Lung (tissue), 11 donors: ENCODE measurements at regions not wholly inside any gene's neighbourhood (a gene's known extent, or its start where the extent isn't known, plus 50 kb on each side); places are given as distances from the start of the nearest gene placed in this dataset.

ENCODE experiments used
- ATAC-seq: fragments of 200-7000 bp; cut with Tn5 transposase; one replicate; pipeline ENCODE4 v1.9.1; 2020; ENCODE audit warnings: moderate number of reproducible peaks; ENCODE audit not compliant: insufficient read depth, low FRiP score
- DNase-seq, 3 donors: peaks; one replicate each; pipeline ENCODE4 v3.0.0-alpha.2; 2013 to 2017
- H3K27ac ChIP-seq, 2 donors: one replicate each; pipeline ENCODE4 v1.5.1; 2013; ENCODE audit warnings: mild to moderate bottlenecking in 2 of 2, moderate library complexity in 2 of 2, control low read depth in 1 of 2, inconsistent platforms in 1 of 2, low read depth in 1 of 2, low read length in 1 of 2
- H3K27me3 ChIP-seq, 3 donors: one replicate each; pipeline ENCODE4 v1.5.1; 2013; ENCODE audit warnings: low read length in 2 of 3; ENCODE audit not compliant: control insufficient read depth in 3 of 3, insufficient read depth in 3 of 3
- H3K36me3 ChIP-seq, 4 donors: one replicate each; pipeline ENCODE4 v1.5.1; 2013; ENCODE audit warnings: low read length in 4 of 4, mild to moderate bottlenecking in 1 of 4, moderate library complexity in 1 of 4; ENCODE audit not compliant: control insufficient read depth in 4 of 4, insufficient read depth in 4 of 4
- H3K4me1 ChIP-seq, 5 donors: one replicate each; pipeline ENCODE4 v1.5.1; 2013; ENCODE audit warnings: low read length in 5 of 5, mild to moderate bottlenecking in 2 of 5, moderate library complexity in 1 of 5; ENCODE audit not compliant: control insufficient read depth in 5 of 5, insufficient read depth in 5 of 5
- H3K4me3 ChIP-seq: one replicate; pipeline ENCODE4 v1.5.1; 2013; ENCODE audit warnings: mild to moderate bottlenecking, control low read depth, moderate library complexity
- H3K9ac ChIP-seq, 2 donors: one replicate each; pipeline ENCODE4 v1.5.1; 2013; ENCODE audit warnings: low read length in 2 of 2, control low read depth in 1 of 2; ENCODE audit not compliant: insufficient read depth in 1 of 2
- H3K9me3 ChIP-seq, 4 donors: one replicate each; pipeline ENCODE4 v1.5.1; 2013; ENCODE audit warnings: low read length in 3 of 4, mild to moderate bottlenecking in 1 of 4, moderate library complexity in 1 of 4; ENCODE audit not compliant: control insufficient read depth in 4 of 4, insufficient read depth in 3 of 4
- CTCF ChIP-seq: IDR thresholded peaks from 2 replicates; pipeline ENCODE4 v1.5.1; 2012; ENCODE audit warnings: mild to moderate bottlenecking; ENCODE audit errors: control extremely low read depth, extremely low read depth
- WGBS, 2 donors: extraction: QIAGEN DNeasy Blood & Tissue Kit; methylation state at CpG; one replicate each; pipeline ENCODE4 v1.1.7; 2013; 5-methylcytosine and 5-hydroxymethylcytosine counted together
- donor health status: control.
- donor health status: control.
- donor health status: Bipolar disorder and iron deficiency.
- donor health status: healthy.
- donor health status: DM: yes; HTN: yes; CAD: no.

- Histone ChIP-seq H3K9me3 (peaks cover 0 to 2% (median 0%) of the 10 kb centered on the region in 4 donors), H3K27me3 (no peaks in the 10 kb centered on the region), H3K4me1 (peaks cover 0 to 11% (median 0%) of the 10 kb centered on the region in 5 donors), H3K36me3 (no peaks in the 10 kb centered on the region), H3K9ac (no peak overlapping the region), H3K27ac (no peak overlapping the region), H3K4me3 (no peak overlapping the region)
- DNase-seq = no peak
- 81 to 86% methylated on average over 5 of the region's 5 CpGs for WGBS, 2 donors
- no peak for TF ChIP-seq CTCF
- no peak for ATAC-seq
These were observed 72.4 kb upstream of the SSTR1 start for GRCh38 chr14:38135106-38135867.

DNA sequence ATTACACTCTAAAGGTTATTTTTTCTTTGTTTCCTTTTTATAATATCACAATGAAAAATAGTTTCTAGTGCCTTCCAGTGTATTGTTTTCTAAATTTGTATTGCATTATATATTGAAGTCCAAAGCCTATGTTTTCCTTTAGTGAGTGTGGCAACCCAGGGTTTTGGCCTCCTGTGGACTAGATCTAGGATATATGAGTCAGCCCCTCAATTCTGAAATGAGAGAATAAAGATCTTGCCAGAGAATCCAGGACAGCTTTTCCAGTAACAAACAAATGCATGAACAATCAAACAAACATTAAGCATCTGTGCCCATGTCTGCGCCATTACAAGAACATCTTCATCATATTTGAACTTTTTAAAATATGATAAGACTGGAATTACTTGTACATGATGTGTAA lies 70.7 kb upstream of the SSTR1 start:
- H3K27me3 ChIP-seq = no peaks in the 10 kb centered on the region
- no peak for DNase-seq
- ATAC-seq = no peak
- H3K27ac ChIP-seq = no peak overlapping the region
- peaks cover 0 to 11% (median 0%) of the 10 kb centered on the region in 5 donors for H3K4me1 ChIP-seq
- no peak for TF ChIP-seq CTCF
- H3K9ac ChIP-seq = no peak overlapping the region
- no peak overlapping the region for H3K4me3 ChIP-seq
- no peaks in the 10 kb centered on the region for H3K36me3 ChIP-seq
- WGBS, 2 donors = 98 to 100% methylated on average over 1 of the region's 1 CpG
- H3K9me3 ChIP-seq = peaks cover 0 to 2% (median 0%) of the 10 kb centered on the region in 4 donors

DNA sequence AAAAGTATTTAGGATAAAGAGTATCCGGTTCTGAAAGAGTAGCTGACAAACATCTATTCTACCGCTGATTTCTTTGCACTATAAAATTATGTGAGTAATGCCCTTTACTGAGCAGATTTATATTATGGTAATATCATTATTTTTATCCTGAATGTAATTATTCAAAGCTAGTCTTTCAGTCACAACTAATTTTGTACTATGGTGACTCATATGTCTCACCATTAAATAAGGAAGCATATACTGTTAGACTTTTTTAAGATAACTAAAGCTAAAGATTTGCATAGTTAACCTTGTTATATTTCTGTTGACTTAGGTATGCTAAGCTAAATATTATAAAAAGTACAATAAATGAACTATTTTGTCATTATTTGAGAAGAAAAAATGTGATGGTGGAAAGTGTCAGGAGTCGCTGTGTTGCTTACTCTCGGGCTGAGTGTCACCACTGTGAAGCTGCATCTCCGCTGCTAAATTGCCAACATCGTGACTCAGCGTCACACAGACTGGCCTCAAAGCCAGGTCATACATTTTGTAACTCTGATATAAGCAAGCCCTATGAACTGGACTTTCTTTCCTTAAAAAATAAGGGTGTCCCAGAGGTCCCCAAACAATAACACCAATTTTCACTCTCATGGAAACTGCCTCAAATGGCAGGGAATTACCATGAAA lies 69.1 kb upstream of the SSTR1 start:
- no peak overlapping the region for H3K27ac ChIP-seq
- H3K9me3 ChIP-seq = peaks cover 0 to 2% (median 0%) of the 10 kb centered on the region in 4 donors
- TF ChIP-seq CTCF = no peak
- H3K36me3 ChIP-seq = no peaks in the 10 kb centered on the region
- H3K27me3 ChIP-seq = no peaks in the 10 kb centered on the region
- no peak for ATAC-seq
- WGBS, 2 donors = 91% methylated on average over 7 of the region's 7 CpGs
- peaks cover 0 to 13% (median 0%) of the 10 kb centered on the region in 5 donors for H3K4me1 ChIP-seq
- no peak overlapping the region for H3K4me3 ChIP-seq
- DNase-seq = no peak
- no peak overlapping the region for H3K9ac ChIP-seq
